Fibroblast of lung (primary cell): ENCODE measurements at regions not wholly inside any gene's neighbourhood (a gene's known extent, or its start where the extent isn't known, plus 50 kb on each side); places are given as distances from the start of the nearest gene placed in this dataset.
A peak's percentile ranks its signal among the peaks of the same experiment; 100 is the strongest.

Experiments used
- DNase-seq, 2 donors: peaks; one replicate each; pipeline versions ENCODE4 v3.0.0 to v3.0.0-alpha.2; 2010; ENCODE audit warnings: low read depth in 2 of 2
- H2AFZ ChIP-seq: 2 replicates; pipeline ENCODE4 v1.5.1; 2012; ENCODE audit warnings: low read length, control low read depth, inconsistent platforms
- H3K27ac ChIP-seq: 2 replicates; pipeline ENCODE4 v1.5.1; 2011; ENCODE audit warnings: low read length, control low read depth; ENCODE audit not compliant: insufficient read depth
- H3K27me3 ChIP-seq: 2 replicates; pipeline ENCODE4 v1.5.1; 2011; ENCODE audit warnings: mild to moderate bottlenecking, low read length; ENCODE audit not compliant: control insufficient read depth, insufficient read depth
- H3K36me3 ChIP-seq: 2 replicates; pipeline ENCODE4 v1.5.1; 2011; ENCODE audit warnings: low read length; ENCODE audit not compliant: control insufficient read depth, insufficient read depth
- H3K4me1 ChIP-seq: 2 replicates; pipeline ENCODE4 v1.5.1; 2011; ENCODE audit warnings: low read length; ENCODE audit not compliant: control insufficient read depth, insufficient read depth; ENCODE audit errors: extremely low read depth
- H3K4me2 ChIP-seq: 2 replicates; pipeline ENCODE4 v1.5.1; 2011; ENCODE audit warnings: low read length, control low read depth; ENCODE audit not compliant: insufficient read depth; ENCODE audit errors: extremely low read depth
- H3K4me3 ChIP-seq, 4 experiments: fragments of 200-600 bp in 1 of 4; sonication (generic) in 1 of 4; replicated peaks in 1 of 4; 2 replicates each; pipeline ENCODE4 v1.5.1; 2011 to 2016; ENCODE audit warnings: low read length in 4 of 4, low read depth in 3 of 4, mild to moderate bottlenecking in 3 of 4, control low read depth in 2 of 4, inconsistent platforms in 1 of 4, mixed read lengths in 1 of 4; ENCODE audit not compliant: insufficient read depth in 1 of 4; ENCODE audit errors: control extremely low read depth in 1 of 4
- H3K79me2 ChIP-seq: 2 replicates; pipeline ENCODE4 v1.5.1; 2012; ENCODE audit warnings: mild to moderate bottlenecking, low read length, inconsistent platforms; ENCODE audit not compliant: control insufficient read depth, insufficient read depth
- H3K9ac ChIP-seq: 2 replicates; pipeline ENCODE4 v1.5.1; 2011; ENCODE audit warnings: mild to moderate bottlenecking, low read length, control low read depth; ENCODE audit not compliant: insufficient read depth
- H3K9me3 ChIP-seq: 2 replicates; pipeline ENCODE4 v1.5.1; 2012; ENCODE audit warnings: low read depth, low read length; ENCODE audit not compliant: control insufficient read depth, insufficient read depth
- H4K20me1 ChIP-seq: 2 replicates; pipeline ENCODE4 v1.5.1; 2011; ENCODE audit warnings: low read length; ENCODE audit not compliant: control insufficient read depth, insufficient read depth; ENCODE audit errors: extremely low read depth
- EZH2 ChIP-seq: IDR thresholded peaks from 2 replicates; pipeline ENCODE4 v1.5.1; 2012; ENCODE audit warnings: low read length, control low read depth, mild to moderate bottlenecking; ENCODE audit errors: missing control alignments
- TF ChIP-seq, protein P1 (sequence below), 2 donors: IDR thresholded peaks in 1 of 2; conservative IDR thresholded peaks in 1 of 2; 1 replicate in 1 of 2; 2 replicates in 1 of 2; pipeline ENCODE4 v1.5.1; 2011 to 2012; ENCODE audit warnings: low read length in 2 of 2, control low read depth in 1 of 2, inconsistent platforms in 1 of 2, low read depth in 1 of 2, mild to moderate bottlenecking in 1 of 2

GRCh38 chr1:101567582-101568189 is 330.9 kb downstream of the S1PR1 start:
- Histone ChIP-seq H3K27ac (no peak overlapping the region), H3K4me1 (no peaks in the 10 kb centered on the region), H4K20me1 (no peaks in the 10 kb centered on the region), H3K9ac (no peak overlapping the region), H3K9me3 (no peaks in the 10 kb centered on the region), H3K79me2 (no peaks in the 10 kb centered on the region), H2AFZ (no peak overlapping the region), H3K36me3 (no peaks in the 10 kb centered on the region), H3K27me3 (no peaks in the 10 kb centered on the region), H3K4me2 (no peak overlapping the region), H3K4me3 (no peak overlapping the region)
- no peak for TF ChIP-seq EZH2
- TF ChIP-seq, protein P1, sequence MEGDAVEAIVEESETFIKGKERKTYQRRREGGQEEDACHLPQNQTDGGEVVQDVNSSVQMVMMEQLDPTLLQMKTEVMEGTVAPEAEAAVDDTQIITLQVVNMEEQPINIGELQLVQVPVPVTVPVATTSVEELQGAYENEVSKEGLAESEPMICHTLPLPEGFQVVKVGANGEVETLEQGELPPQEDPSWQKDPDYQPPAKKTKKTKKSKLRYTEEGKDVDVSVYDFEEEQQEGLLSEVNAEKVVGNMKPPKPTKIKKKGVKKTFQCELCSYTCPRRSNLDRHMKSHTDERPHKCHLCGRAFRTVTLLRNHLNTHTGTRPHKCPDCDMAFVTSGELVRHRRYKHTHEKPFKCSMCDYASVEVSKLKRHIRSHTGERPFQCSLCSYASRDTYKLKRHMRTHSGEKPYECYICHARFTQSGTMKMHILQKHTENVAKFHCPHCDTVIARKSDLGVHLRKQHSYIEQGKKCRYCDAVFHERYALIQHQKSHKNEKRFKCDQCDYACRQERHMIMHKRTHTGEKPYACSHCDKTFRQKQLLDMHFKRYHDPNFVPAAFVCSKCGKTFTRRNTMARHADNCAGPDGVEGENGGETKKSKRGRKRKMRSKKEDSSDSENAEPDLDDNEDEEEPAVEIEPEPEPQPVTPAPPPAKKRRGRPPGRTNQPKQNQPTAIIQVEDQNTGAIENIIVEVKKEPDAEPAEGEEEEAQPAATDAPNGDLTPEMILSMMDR (conservative IDR thresholded peaks at IDR 0.05 in 1 of 2, IDR thresholded peaks at IDR 0.05 in 1 of 2; ENCODE audit: low read depth in 1 of 2, low read length in 2 of 2) = peak; percentile 81 to 96
- peak; percentile 11 to 29 for DNase-seq

DNA sequence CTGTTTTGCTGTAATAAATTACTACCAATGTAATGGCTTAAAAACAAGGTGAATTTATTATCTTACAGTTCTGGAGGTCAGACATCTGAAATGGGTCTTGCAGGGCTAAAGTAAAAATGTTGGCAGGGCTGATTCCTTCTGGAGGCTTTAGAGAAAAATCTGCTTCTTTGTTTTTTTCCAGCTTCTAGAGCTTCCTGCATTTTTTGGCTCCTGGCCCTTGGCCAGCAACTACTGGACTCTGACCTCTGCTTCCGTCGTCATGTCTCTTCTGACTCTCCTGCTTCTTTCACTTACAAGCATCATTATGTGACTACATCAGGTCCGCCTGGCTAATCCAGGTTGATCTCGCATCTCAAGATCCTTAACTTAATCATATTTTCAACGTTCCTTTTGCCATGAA is 350.9 kb downstream of the S1PR1 start:
- Histone ChIP-seq H3K4me1 (no peaks in the 10 kb centered on the region), H2AFZ (no peak overlapping the region), H3K9ac (no peak overlapping the region), H3K9me3 (no peaks in the 10 kb centered on the region), H3K4me3 (no peak overlapping the region), H3K79me2 (no peaks in the 10 kb centered on the region), H3K27me3 (no peaks in the 10 kb centered on the region), H3K4me2 (no peak overlapping the region), H3K27ac (no peak overlapping the region), H3K36me3 (no peaks in the 10 kb centered on the region), H4K20me1 (no peaks in the 10 kb centered on the region)
- TF ChIP-seq EZH2 = no peak
- TF ChIP-seq, protein P1 (conservative IDR thresholded peaks at IDR 0.05 in 1 of 2, IDR thresholded peaks at IDR 0.05 in 1 of 2; ENCODE audit: low read depth in 1 of 2, low read length in 2 of 2) = no peak
- DNase-seq = peak; percentile 52 to 66

DNA sequence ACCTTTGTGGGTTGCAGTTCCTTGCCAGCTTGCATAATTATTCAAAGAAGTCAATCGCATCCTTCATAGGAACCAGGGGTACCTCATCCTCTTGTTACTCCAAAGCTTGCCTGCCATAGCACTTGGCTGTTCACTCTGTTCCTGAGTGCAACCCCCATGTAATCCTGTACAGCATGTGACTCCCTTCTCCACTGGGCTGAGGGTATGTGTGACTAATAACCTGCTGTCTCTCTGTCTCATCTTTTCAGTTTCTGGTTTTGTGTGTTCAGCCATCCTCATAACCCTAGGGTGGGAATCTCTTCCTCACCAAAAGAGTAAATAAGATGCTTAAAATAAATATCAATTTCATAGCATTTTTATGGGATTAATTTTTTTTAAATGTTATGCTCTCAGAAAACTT is 351.9 kb downstream of the S1PR1 start:
- Histone ChIP-seq H2AFZ (no peak overlapping the region), H3K79me2 (no peaks in the 10 kb centered on the region), H3K36me3 (no peaks in the 10 kb centered on the region), H3K9me3 (no peaks in the 10 kb centered on the region), H4K20me1 (no peaks in the 10 kb centered on the region), H3K4me2 (no peak overlapping the region), H3K9ac (no peak overlapping the region), H3K4me1 (no peaks in the 10 kb centered on the region), H3K27ac (no peak overlapping the region), H3K4me3 (no peak overlapping the region), H3K27me3 (no peaks in the 10 kb centered on the region)
- no peak for TF ChIP-seq EZH2
- TF ChIP-seq, protein P1 (conservative IDR thresholded peaks at IDR 0.05 in 1 of 2, IDR thresholded peaks at IDR 0.05 in 1 of 2; ENCODE audit: low read depth in 1 of 2, low read length in 2 of 2) = no peak
- DNase-seq = peak in 1 of 2 donors; percentile 18
